H1 (cell line): ENCODE measurements at regions not wholly inside any gene's neighbourhood (a gene's known extent, or its start where the extent isn't known, plus 50 kb on each side); places are given as distances from the start of the nearest gene placed in this dataset.

Source experiments
- BRCA1 ChIP-seq: IDR thresholded peaks from 2 replicates; pipeline ENCODE4 v1.6.1; 2012; ENCODE audit warnings: low read depth, low read length, improper control_type of control experiment
- CTCF ChIP-seq, 3 experiments: IDR thresholded peaks; 1 replicate in 2 of 3; 2 replicates in 1 of 3; pipeline versions ENCODE4 v1.5.1 to v1.6.1; 2011; ENCODE audit warnings: low read length in 3 of 3, mild to moderate bottlenecking in 3 of 3, inconsistent platforms in 2 of 3, low read depth in 1 of 3, moderate library complexity in 1 of 3; ENCODE audit not compliant: insufficient read depth in 1 of 3; ENCODE audit errors: control extremely low read depth in 1 of 3
- GTF2F1 ChIP-seq: IDR thresholded peaks from 2 replicates; pipeline ENCODE4 v1.6.1; 2012; ENCODE audit warnings: low read depth, low read length, improper control_type of control experiment, borderline replicate concordance
- NRF1 ChIP-seq: IDR thresholded peaks from 2 replicates; pipeline ENCODE4 v1.6.1; 2011; ENCODE audit warnings: mild to moderate bottlenecking, low read depth, low read length, improper control_type of control experiment
- TBP ChIP-seq: IDR thresholded peaks from 2 replicates; pipeline ENCODE4 v1.6.1; 2011; ENCODE audit warnings: low read depth, low read length, improper control_type of control experiment

DNA sequence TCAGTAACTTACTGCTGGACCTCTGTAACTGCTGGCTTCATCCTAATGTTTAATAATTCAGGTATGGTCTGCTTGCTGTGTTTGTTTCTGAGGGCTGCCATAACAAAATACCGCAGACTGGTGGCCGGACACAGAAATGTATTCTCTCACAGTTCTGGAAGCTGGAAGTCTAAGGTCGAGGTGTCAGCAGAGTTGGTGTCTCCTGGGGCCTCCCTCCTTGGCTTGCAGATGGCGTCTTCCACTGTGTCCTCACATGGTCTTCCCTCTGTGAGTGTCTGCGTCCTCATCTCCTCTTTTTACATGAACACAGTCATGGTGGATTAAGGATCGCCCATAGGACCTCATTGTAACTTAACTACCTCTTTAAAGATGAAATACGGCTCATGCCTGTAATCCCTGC lies 389.7 kb upstream of the JARID2 start:
- TF ChIP-seq BRCA1 (no peak), CTCF (IDR thresholded peaks at IDR 0.05; ENCODE audit: control extremely low read depth in 1 of 3, insufficient read depth in 1 of 3, low read depth in 1 of 3, low read length in 3 of 3) (no peak), GTF2F1 (no peak), TBP (no peak), NRF1 (no peak)
